Activated naive CD8-positive, alpha-beta T cell treated with anti-CD3 and anti-CD28 coated beads for 36 hours (primary cell): ENCODE measurements at regions not wholly inside any gene's neighbourhood (a gene's known extent, or its start where the extent isn't known, plus 50 kb on each side); places are given as distances from the start of the nearest gene placed in this dataset.

ENCODE experiments used
- DNase-seq: peaks from one replicate; pipeline ENCODE4 v3.0.0; 2021
- H3K27ac Mint-ChIP-seq: one replicate; pipeline ENCODE4 v1.8.0; 2022; ENCODE audit warnings: mild to moderate bottlenecking, moderate library complexity, mixed read lengths
- H3K27me3 Mint-ChIP-seq: one replicate; pipeline ENCODE4 v1.8.0; 2022; ENCODE audit warnings: mild to moderate bottlenecking, mixed read lengths
- H3K36me3 Mint-ChIP-seq: one replicate; pipeline ENCODE4 v1.8.0; 2021; ENCODE audit warnings: mild to moderate bottlenecking, mixed read lengths
- H3K4me1 Mint-ChIP-seq: one replicate; pipeline ENCODE4 v1.8.0; 2021; ENCODE audit warnings: mixed read lengths
- H3K4me3 Mint-ChIP-seq: one replicate; pipeline ENCODE4 v1.8.0; 2022; ENCODE audit warnings: mild to moderate bottlenecking, moderate library complexity, mixed read lengths
- H3K9me3 Mint-ChIP-seq: one replicate; pipeline ENCODE4 v1.8.0; 2022; ENCODE audit warnings: mixed read lengths

DNA sequence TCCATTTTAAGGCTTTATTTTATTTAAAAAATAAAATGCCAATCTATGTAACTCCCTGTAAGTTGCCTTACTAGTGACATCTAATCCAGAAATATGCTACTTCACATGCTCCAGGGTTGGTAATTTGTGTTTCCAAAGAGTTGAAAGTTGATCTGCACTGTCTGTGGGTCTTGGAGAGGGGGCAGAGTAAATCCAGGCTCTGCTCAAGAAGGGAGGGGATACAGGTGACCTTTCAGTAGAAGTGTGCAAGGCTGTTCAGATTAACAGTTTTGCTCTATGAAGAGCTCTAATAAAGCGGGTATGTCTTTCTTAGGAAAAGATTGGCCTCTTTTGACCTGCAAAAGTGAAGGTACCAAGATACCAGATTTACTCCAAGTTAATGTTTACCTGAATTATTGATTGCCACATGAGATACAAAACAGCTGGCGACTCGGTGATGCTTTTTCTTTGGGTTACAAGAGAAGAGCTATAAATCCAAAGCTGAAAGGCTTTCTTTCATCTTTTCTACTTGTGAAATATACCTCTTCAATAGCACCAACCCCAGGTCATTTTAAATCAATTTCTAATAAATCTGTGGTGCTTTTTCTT, 75.6 kb upstream of the FLRT2 start:
- Mint-ChIP-seq H3K9me3 (no peaks in the 10 kb centered on the region), H3K4me3 (no peak overlapping the region), H3K4me1 (no peaks in the 10 kb centered on the region), H3K27me3 (no peaks in the 10 kb centered on the region), H3K36me3 (no peaks in the 10 kb centered on the region), H3K27ac (no peak overlapping the region)
- DNase-seq, result no peak

DNA sequence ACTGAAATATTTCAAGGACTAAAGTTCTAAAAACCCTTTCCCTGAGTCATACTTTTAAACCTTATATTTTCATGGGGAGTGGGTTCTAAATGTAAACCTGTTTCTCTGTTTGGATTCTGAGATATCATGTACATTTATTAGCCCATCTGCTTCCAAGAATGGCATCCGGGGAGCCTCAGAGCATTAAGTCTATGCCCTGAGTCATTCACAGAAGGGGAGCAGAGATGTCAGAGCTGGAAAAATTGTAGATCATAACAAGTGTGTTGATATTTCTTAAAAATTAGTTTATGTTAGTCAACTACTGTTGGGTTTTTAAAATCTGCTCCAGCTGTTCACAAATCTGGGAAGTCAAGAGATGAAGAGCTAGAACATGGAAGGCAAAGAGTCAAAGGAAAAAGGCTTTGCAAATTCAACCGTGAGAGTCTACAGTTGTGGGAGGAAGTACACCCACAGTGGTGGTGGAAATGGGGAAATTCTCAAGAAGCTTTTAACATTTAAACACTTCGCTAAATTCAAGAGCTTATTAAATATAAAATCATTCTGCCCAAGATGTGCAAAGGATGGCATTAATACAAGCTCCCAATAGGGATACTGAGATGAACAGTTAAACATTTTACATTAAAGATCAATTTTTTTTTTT, 70.5 kb upstream of the FLRT2 start:
- no peaks in the 10 kb centered on the region for H3K9me3 Mint-ChIP-seq
- no peaks in the 10 kb centered on the region for H3K36me3 Mint-ChIP-seq
- H3K4me1 Mint-ChIP-seq, result no peaks in the 10 kb centered on the region
- H3K27me3 Mint-ChIP-seq, result no peaks in the 10 kb centered on the region
- H3K27ac Mint-ChIP-seq, result no peak overlapping the region
- DNase-seq, result no peak
- H3K4me3 Mint-ChIP-seq, result no peak overlapping the region

DNA sequence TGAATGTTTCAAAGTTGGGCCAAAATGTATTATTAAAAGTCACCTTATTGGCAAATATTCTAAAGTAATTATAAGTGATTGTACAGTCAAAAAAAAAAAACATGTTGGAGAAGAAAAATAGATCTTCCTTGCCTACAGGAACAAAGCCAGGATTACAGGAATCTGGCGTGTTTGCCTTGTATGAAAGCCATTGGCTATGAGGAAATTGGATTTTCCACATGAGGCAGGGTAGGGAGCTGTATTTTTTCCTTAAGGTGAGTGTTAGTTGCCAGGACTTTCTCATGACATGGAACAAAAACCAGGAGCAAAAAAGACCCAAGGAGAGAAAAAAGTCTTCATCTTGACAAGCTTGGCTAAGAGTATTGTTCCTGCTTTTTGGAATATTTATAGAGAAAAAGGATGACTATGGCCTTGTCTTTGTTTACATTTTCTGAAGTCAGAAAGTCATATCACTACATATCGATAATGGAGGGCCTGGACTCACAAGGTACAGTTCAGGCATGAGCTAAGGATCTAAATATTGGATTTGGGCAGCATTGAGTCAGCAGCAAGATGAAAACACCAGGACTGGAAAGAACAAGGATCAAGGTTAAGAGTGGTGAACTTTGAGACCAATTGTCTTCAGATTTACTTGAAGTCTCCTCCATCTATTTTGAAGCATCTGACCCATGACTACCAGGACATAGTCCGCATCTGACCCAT, 68.4 kb upstream of the FLRT2 start:
- no peak for DNase-seq
- H3K4me1 Mint-ChIP-seq, result no peaks in the 10 kb centered on the region
- H3K4me3 Mint-ChIP-seq, result no peak overlapping the region

DNA sequence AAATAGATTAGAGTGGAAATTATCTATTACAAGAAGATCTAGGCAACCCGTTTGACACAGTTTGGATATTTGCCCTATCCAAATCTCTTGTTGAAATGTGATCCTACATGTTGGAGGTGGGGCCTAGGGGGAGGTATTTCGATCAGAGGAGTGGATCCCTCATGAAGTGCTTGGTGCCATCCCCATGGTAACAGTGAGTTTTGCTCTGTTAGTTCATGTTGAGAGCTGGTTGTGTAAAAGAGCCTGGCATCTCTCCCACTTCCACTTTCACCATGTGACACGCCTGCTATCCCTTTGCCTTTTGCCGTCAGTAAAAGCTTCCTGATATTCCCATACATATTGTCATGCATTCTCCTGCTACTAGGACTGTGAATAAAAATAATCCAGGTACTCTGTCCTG, 66.4 kb upstream of the FLRT2 start:
- no peaks in the 10 kb centered on the region for H3K27me3 Mint-ChIP-seq
- no peak overlapping the region for H3K27ac Mint-ChIP-seq
- no peaks in the 10 kb centered on the region for H3K36me3 Mint-ChIP-seq
- H3K4me1 Mint-ChIP-seq, result no peaks in the 10 kb centered on the region
- DNase-seq, result no peak
- peaks cover 2% of the 10 kb centered on the region for H3K9me3 Mint-ChIP-seq
- no peak overlapping the region for H3K4me3 Mint-ChIP-seq

More for the DNA sequence above, 68.4 kb upstream of the FLRT2 start:
- H3K27ac Mint-ChIP-seq, result no peak overlapping the region
- no peaks in the 10 kb centered on the region for H3K36me3 Mint-ChIP-seq
- H3K9me3 Mint-ChIP-seq, result peaks cover 2% of the 10 kb centered on the region
- no peaks in the 10 kb centered on the region for H3K27me3 Mint-ChIP-seq

GRCh38 chr14:85464135-85464895, 65.6 kb upstream of the FLRT2 start:
- no peaks in the 10 kb centered on the region for H3K4me1 Mint-ChIP-seq
- H3K27me3 Mint-ChIP-seq, result no peaks in the 10 kb centered on the region
- H3K36me3 Mint-ChIP-seq, result no peaks in the 10 kb centered on the region

GRCh38 chr14:85466678-85467077, 63.3 kb upstream of the FLRT2 start:
- H3K9me3 Mint-ChIP-seq, result peaks cover 2% of the 10 kb centered on the region

More at GRCh38 chr14:85464135-85464895, 65.6 kb upstream of the FLRT2 start:
- no peak overlapping the region for H3K27ac Mint-ChIP-seq
- DNase-seq, result no peak
- peaks cover 2% of the 10 kb centered on the region for H3K9me3 Mint-ChIP-seq
- no peak overlapping the region for H3K4me3 Mint-ChIP-seq

DNA sequence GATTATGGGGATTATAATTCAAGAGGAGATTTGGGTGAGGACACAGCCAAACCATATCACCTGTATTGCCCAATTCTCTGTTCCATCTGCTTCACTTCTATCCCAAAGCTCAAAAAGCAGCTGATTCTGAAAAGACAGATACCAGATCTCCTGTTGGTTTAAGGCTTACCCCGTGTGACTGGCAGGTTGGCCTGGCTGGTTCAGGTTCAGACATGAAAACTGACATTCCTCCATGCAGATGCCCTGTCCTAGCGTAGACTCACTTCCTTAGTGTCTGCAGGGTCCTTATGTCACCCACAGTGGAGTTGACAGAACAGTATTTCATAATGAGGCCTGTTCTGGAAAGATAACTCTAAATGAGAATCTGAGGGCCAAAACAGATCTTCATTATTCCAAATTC, 61.1 kb upstream of the FLRT2 start:
- DNase-seq, result no peak
- no peak overlapping the region for H3K27ac Mint-ChIP-seq
- no peak overlapping the region for H3K4me3 Mint-ChIP-seq
- no peaks in the 10 kb centered on the region for H3K36me3 Mint-ChIP-seq
- H3K9me3 Mint-ChIP-seq, result peaks cover 2% of the 10 kb centered on the region
- no peaks in the 10 kb centered on the region for H3K27me3 Mint-ChIP-seq
- H3K4me1 Mint-ChIP-seq, result no peaks in the 10 kb centered on the region

More at GRCh38 chr14:85466678-85467077, 63.3 kb upstream of the FLRT2 start:
- no peak for DNase-seq
- H3K4me1 Mint-ChIP-seq, result no peaks in the 10 kb centered on the region
- no peaks in the 10 kb centered on the region for H3K36me3 Mint-ChIP-seq
- H3K27me3 Mint-ChIP-seq, result no peaks in the 10 kb centered on the region
- no peak overlapping the region for H3K27ac Mint-ChIP-seq
- no peak overlapping the region for H3K4me3 Mint-ChIP-seq

- Mint-ChIP-seq H3K4me1 (no peaks in the 10 kb centered on the region), H3K4me3 (no peak overlapping the region), H3K27ac (no peak overlapping the region), H3K27me3 (no peaks in the 10 kb centered on the region), H3K36me3 (no peaks in the 10 kb centered on the region), H3K9me3 (no peaks in the 10 kb centered on the region)
- DNase-seq, result no peak
These were observed 58.8 kb upstream of the FLRT2 start for GRCh38 chr14:85471156-85471555.

- Mint-ChIP-seq H3K4me1 (no peaks in the 10 kb centered on the region), H3K9me3 (no peaks in the 10 kb centered on the region), H3K27me3 (no peaks in the 10 kb centered on the region), H3K4me3 (no peak overlapping the region), H3K27ac (no peak overlapping the region), H3K36me3 (no peaks in the 10 kb centered on the region)
- DNase-seq, result no peak
These were observed 58.2 kb upstream of the FLRT2 start for GRCh38 chr14:85471744-85472143.

- DNase-seq, result no peak
- no peaks in the 10 kb centered on the region for H3K27me3 Mint-ChIP-seq
- H3K27ac Mint-ChIP-seq, result no peak overlapping the region
- no peaks in the 10 kb centered on the region for H3K9me3 Mint-ChIP-seq
- H3K4me3 Mint-ChIP-seq, result no peak overlapping the region
- H3K4me1 Mint-ChIP-seq, result no peaks in the 10 kb centered on the region
- no peaks in the 10 kb centered on the region for H3K36me3 Mint-ChIP-seq
These were observed 55.5 kb upstream of the FLRT2 start for GRCh38 chr14:85474431-85474830.

GRCh38 chr14:85475113-85475512, 54.8 kb upstream of the FLRT2 start:
- H3K4me1 Mint-ChIP-seq, result no peaks in the 10 kb centered on the region
- no peak for DNase-seq

DNA sequence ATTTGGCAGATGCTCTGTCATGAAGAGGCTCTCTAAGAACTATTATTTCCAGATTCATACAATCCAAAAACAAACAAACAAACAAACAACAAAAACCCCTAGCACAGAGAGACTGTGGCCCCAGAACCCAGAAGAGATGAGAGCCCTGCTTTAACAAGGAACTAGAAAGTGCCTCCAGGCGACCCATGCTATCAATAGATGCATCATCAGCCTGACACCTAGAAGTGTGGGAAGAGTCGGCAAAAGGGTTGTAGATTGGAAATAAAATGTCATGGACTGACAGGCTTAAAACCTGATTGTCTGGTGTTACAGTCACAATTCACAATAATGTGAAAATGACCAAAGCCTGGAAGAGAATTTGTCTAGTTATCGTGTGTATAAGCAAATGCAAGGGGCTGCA, 50.6 kb upstream of the FLRT2 start:
- Mint-ChIP-seq H3K27ac (no peak overlapping the region), H3K4me1 (no peaks in the 10 kb centered on the region), H3K27me3 (no peaks in the 10 kb centered on the region), H3K4me3 (no peak overlapping the region), H3K9me3 (no peaks in the 10 kb centered on the region), H3K36me3 (no peaks in the 10 kb centered on the region)
- no peak for DNase-seq

More at GRCh38 chr14:85475113-85475512, 54.8 kb upstream of the FLRT2 start:
- Mint-ChIP-seq H3K27ac (no peak overlapping the region), H3K4me3 (no peak overlapping the region), H3K9me3 (no peaks in the 10 kb centered on the region), H3K27me3 (no peaks in the 10 kb centered on the region), H3K36me3 (no peaks in the 10 kb centered on the region)

GRCh38 chr14:85479771-85480170, 50.2 kb upstream of the FLRT2 start:
- no peak overlapping the region for H3K4me3 Mint-ChIP-seq

More at GRCh38 chr14:85479771-85480170, 50.2 kb upstream of the FLRT2 start:
- no peaks in the 10 kb centered on the region for H3K9me3 Mint-ChIP-seq
- no peaks in the 10 kb centered on the region for H3K4me1 Mint-ChIP-seq
- H3K27ac Mint-ChIP-seq, result no peak overlapping the region
- H3K27me3 Mint-ChIP-seq, result no peaks in the 10 kb centered on the region
- H3K36me3 Mint-ChIP-seq, result no peaks in the 10 kb centered on the region
- DNase-seq, result no peak
